ENCODE measurements at regions not wholly inside any gene's neighbourhood (a gene's known extent, or its start where the extent isn't known, plus 50 kb on each side); places are given as distances from the start of the nearest gene placed in this dataset.

- TF ChIP-seq CTCF (conservative IDR thresholded peaks at IDR 0.05; ENCODE audit: low read depth, low read length) (no peak), CEBPB (IDR thresholded peaks at IDR 0.05; ENCODE audit: low read depth, low read length) (no peak), USF2 (IDR thresholded peaks at IDR 0.05; ENCODE audit: low read depth, low read length) (no peak), POLR2A (IDR thresholded peaks at IDR 0.05; ENCODE audit: low read depth, low read length) (no peak)
Measured at GRCh38 chr10:10665750-10666149, 351.9 kb upstream of the CELF2 start.

Measured in IMR-90 (cell line).